Colonic mucosa (tissue), 4 donors: ENCODE measurements at regions not wholly inside any gene's neighbourhood (a gene's known extent, or its start where the extent isn't known, plus 50 kb on each side); places are given as distances from the start of the nearest gene placed in this dataset.

ENCODE experiments used
- DNase-seq: peaks from one replicate; pipeline ENCODE4 v3.0.0-alpha.2; 2020
- H3K27ac ChIP-seq: fragments of 200-600 bp; one replicate; pipeline ENCODE4 v1.8.0; 2021
- H3K27me3 ChIP-seq: fragments of 200-600 bp; one replicate; pipeline ENCODE4 v1.8.0; 2021
- H3K36me3 ChIP-seq: fragments of 200-600 bp; one replicate; pipeline ENCODE4 v1.8.0; 2021
- H3K4me1 ChIP-seq: fragments of 200-600 bp; one replicate; pipeline ENCODE4 v1.8.0; 2021; ENCODE audit warnings: mild to moderate bottlenecking
- H3K4me3 ChIP-seq: fragments of 200-600 bp; one replicate; pipeline ENCODE4 v1.8.0; 2021
- H3K9ac ChIP-seq, 2 donors: one replicate each; pipeline ENCODE4 v1.7.0; 2013; ENCODE audit warnings: control low read depth in 2 of 2, low read depth in 2 of 2, low read length in 2 of 2
- H3K9me3 ChIP-seq: fragments of 200-600 bp; one replicate; pipeline ENCODE4 v1.8.0; 2021
- intact Hi-C: fragments of 100-400 bp; cut with DNase I; formaldehyde crosslinking; loops from one replicate; pipeline ENCODE4 v1.14.1; 2022
- TF ChIP-seq, protein P1 (sequence below): fragments of 200-600 bp; IDR thresholded peaks from one replicate; pipeline ENCODE4 v1.8.0; 2022; ENCODE audit warnings: antibody characterized with exemption, mild to moderate bottlenecking
- donor health status: healthy.
- donor health status: DM: no; HTN: no; CAD: no.
- donor health status: DM: no; HTN: no; CAD: no.

DNA sequence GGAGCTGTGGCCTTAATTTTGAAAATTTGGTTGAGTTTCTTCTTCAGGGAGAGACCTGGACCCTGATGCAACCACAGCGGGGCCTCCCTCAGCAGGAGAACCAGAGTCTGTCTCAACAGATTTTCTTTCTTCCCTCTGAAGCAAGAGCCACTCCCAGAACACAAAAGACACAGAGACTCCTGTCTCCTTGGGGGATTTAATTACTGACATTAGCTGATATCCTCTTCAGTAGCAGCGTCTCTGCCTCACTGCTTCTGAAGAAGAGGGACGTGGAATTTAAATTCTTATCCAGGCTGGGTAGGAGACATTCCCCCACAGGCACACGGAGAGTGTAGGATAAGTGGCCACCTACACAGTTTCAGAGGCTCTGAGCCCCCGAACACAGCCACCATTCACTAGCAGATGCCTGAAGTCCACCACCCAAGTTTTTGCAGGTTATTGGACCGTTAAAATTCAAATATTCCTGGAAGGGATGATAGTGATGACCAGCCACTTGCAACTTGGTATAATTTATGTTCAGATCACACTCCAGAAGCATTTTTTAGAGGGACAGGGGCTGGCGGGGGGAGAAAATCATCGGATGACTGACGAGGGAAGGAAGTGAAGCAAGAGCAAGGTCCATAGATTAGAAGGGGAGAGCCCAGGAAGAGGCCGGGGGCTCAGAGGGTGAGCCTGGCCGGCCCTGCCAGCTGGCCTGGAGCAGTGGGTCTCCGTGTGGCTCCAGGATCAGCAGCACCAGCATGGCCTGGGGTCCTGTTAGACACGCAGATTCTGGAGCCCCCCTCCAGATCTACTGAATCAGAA lies 109.7 kb downstream of the BDH1 start:
- Histone ChIP-seq H3K9me3 (no peaks in the 10 kb centered on the region), H3K4me3 (no peak overlapping the region), H3K9ac (no peak overlapping the region), H3K27me3 (peaks cover 3% of the 10 kb centered on the region), H3K36me3 (no peaks in the 10 kb centered on the region), H3K4me1 (no peaks in the 10 kb centered on the region), H3K27ac (no peak overlapping the region)
- TF ChIP-seq, protein P1, sequence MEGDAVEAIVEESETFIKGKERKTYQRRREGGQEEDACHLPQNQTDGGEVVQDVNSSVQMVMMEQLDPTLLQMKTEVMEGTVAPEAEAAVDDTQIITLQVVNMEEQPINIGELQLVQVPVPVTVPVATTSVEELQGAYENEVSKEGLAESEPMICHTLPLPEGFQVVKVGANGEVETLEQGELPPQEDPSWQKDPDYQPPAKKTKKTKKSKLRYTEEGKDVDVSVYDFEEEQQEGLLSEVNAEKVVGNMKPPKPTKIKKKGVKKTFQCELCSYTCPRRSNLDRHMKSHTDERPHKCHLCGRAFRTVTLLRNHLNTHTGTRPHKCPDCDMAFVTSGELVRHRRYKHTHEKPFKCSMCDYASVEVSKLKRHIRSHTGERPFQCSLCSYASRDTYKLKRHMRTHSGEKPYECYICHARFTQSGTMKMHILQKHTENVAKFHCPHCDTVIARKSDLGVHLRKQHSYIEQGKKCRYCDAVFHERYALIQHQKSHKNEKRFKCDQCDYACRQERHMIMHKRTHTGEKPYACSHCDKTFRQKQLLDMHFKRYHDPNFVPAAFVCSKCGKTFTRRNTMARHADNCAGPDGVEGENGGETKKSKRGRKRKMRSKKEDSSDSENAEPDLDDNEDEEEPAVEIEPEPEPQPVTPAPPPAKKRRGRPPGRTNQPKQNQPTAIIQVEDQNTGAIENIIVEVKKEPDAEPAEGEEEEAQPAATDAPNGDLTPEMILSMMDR = no peak
- intact Hi-C loops = no loop called here
- DNase-seq = no peak

DNA sequence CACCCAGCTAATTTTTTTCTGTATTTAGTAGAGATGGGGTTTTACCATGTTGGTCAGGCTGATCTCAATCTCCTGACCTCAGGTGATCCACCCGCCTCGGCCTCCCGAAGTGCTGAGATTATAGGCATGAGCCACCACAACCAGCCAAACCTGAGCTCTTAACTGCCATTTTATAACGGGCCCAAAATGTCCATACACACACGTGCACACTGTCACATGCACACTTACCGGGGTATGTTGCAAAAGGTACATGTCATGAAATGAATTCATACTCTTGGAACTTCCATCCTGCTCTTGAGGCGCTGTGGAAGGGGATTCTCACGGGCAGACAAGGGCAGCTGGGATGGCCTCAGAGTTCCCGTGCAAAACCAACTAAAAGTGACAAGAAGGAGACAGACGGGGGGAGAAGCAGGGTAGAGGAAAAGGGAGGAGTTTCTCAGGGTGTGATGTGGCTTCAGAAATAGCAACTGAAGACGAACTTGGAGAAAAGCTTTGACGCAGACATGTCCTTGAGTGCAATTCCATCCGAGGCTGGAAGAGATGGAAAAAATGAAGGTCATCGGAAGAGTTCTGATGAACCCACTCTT lies 110.9 kb downstream of the BDH1 start:
- Histone ChIP-seq H3K4me3 (no peak overlapping the region), H3K4me1 (no peaks in the 10 kb centered on the region), H3K36me3 (no peaks in the 10 kb centered on the region), H3K27ac (no peak overlapping the region), H3K27me3 (peaks cover 3% of the 10 kb centered on the region), H3K9me3 (no peaks in the 10 kb centered on the region), H3K9ac (no peak overlapping the region)
- intact Hi-C loops = no loop called here
- no peak for DNase-seq
- TF ChIP-seq, protein P1 = no peak

DNA sequence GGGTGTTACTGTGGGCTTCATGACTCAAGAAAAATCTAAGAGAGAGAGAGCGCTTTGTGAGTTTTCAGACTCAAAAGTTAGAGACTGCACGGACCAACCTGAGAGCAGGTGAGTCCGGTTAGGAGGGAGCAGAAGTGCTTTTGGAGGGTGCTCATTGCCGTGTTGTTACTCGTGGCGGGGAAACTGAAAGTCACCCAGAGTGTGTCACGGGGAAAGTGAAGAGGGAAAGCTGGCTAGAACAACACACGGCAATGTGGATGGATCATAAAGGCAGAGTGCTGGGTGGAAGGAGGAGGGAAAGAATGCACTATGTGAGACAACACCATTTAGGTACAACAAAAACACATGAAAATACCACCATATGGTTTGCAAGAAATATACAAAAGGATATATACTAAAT lies 112.3 kb downstream of the BDH1 start:
- TF ChIP-seq, protein P1 = no peak
- Histone ChIP-seq H3K27ac (no peak overlapping the region), H3K27me3 (peaks cover 3% of the 10 kb centered on the region), H3K9me3 (no peaks in the 10 kb centered on the region), H3K4me1 (no peaks in the 10 kb centered on the region), H3K9ac (no peak overlapping the region), H3K4me3 (no peak overlapping the region), H3K36me3 (no peaks in the 10 kb centered on the region)
- DNase-seq = no peak
- intact Hi-C loops = no loop called here

DNA sequence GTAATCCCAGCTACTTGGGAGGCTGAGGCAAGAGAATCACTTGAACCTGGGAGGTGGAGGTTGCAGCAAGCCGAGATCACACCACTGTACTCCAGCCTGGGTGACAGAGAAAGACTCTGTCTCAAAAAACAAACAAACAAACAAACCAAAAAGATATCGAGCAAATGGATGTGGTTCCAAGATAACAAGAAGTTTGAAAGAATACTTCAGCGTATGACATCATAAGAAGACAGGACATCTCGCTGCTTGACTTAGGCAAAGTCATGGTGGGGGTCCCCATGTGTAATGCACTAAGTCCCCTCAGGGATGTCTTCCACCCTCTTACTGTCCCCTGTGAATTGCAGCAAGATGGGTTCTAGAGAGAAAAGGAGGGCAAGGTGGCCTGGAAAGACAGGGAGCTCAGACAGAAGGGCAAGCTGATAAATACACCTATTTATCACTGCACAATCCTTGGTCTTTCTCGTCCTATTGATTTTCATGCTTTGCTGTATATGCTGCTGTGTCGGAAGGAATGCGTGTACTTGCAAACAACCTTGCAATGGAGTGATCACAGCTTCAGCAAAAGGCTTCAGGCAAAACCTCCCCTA lies 115.0 kb downstream of the BDH1 start:
- intact Hi-C loops = no loop called here
- Histone ChIP-seq H3K27me3 (peaks cover 3% of the 10 kb centered on the region), H3K4me1 (no peaks in the 10 kb centered on the region), H3K9ac (no peak overlapping the region), H3K4me3 (no peak overlapping the region), H3K27ac (no peak overlapping the region), H3K36me3 (no peaks in the 10 kb centered on the region), H3K9me3 (no peaks in the 10 kb centered on the region)
- TF ChIP-seq, protein P1 = no peak
- DNase-seq = no peak

DNA sequence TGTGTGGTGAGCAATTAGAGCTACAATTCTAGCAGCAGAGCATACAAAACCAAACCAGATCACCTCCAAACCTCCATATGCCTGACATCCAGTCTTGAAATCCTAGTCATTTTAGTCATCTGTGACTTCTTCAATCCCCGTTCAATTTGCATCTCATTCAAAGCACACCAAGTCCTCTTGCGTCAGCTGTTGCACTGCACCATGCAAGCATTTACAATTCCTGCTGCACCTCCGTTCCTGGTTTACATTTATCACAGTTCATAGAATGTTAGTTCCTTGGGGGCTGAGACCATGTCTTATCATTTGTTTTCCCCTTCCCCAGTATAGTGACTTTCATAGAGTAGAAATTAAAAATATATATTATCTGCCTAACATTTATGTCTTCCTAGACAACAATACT lies 116.9 kb downstream of the BDH1 start:
- no peak for DNase-seq
- no peaks in the 10 kb centered on the region for H3K9me3 ChIP-seq
- TF ChIP-seq, protein P1 = no peak
- no peak overlapping the region for H3K27ac ChIP-seq
- no peak overlapping the region for H3K9ac ChIP-seq
- H3K36me3 ChIP-seq = no peaks in the 10 kb centered on the region
- H3K4me1 ChIP-seq = no peaks in the 10 kb centered on the region
- no peak overlapping the region for H3K4me3 ChIP-seq
- H3K27me3 ChIP-seq = peaks cover 3% of the 10 kb centered on the region
- intact Hi-C loops = no loop called here
